TTC549 (cell line): ENCODE measurements at regions not wholly inside any gene's neighbourhood (a gene's known extent, or its start where the extent isn't known, plus 50 kb on each side); places are given as distances from the start of the nearest gene placed in this dataset.

Experiments used
- FAIRE-seq: peaks from 2 replicates; lab custom pipeline; 2012; peaks lifted over from hg19 to GRCh38; lab: Jason Lieb, UNC

DNA sequence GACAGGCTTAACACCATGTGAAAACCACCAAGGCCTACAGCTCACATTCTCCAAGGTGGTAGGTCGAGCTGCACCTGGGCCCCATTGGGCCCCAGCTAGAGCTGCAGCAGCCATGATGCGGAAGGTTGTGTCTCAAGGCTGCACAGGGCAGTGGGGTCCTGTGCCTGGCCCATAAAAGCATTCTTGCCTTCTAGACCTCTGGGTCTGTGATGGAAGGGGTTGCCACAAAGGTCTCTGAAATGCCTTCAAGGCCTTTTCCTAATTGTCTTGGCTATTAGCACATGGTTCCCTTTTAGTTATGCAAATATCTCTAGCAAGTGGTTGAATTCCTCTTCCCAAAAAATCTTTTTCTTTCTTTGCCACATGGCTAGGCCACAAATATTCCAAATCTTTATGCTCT is 52.5 kb upstream of the C11orf58 start:
- FAIRE-seq = no peak

DNA sequence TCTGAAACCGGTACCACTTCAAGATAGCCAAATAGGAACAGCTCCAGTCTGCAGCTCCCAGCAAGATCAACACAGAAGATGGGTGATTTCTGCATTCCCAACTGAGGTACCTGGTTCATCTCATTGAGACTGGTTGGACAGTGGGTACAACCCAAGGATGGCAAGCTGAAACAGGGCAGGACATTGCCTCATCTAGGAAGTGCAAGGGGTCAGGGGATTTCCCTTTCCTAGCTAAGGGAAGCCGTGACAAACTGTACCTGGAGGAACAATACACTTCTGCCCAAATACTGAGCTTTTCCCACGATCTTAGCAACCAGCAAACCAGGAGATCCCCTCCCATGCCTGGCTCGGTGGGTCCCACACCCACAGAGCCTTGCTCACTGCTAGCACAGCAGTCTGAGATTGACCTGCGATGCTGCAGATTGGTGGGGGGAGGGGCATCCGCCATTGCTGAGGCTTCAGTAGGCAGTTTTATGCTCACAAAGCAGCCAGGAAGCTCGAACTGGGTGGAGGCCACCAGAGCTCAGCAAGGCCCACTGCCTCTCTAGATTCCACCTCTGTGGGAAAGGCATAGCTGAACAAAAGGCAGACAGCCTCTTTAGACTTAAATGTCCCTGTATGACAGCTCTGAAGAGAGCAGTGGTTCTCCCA is 59.9 kb upstream of the C11orf58 start:
- no peak for FAIRE-seq

DNA sequence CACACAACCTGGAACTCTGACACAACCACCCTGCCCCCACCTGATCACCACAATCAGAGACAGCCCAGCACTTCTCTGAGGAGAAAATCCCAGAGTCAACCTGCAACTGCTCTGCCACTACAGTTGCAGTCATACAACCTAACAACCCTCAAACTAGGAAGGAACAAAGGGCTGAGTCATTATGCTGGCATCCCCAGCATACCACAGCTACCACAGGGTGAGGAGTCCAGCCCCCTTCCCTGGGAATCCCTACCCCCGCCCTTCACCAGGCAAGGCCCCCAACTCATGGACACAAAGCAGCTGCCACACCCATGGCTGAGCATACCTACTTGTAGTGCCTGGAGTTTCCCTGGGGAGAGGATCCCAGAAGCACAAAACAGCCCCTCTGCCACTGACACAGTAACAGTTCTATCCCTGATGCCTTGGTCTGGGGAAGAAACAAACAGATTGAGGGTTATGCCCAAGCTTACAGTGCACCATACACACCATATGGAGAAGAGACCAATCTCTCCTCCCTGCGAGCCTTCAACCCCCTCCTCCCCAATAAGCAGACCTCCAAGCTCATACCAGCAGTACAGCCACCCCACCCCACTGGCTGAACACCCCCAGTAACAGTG is 68.5 kb upstream of the C11orf58 start:
- no peak for FAIRE-seq

DNA sequence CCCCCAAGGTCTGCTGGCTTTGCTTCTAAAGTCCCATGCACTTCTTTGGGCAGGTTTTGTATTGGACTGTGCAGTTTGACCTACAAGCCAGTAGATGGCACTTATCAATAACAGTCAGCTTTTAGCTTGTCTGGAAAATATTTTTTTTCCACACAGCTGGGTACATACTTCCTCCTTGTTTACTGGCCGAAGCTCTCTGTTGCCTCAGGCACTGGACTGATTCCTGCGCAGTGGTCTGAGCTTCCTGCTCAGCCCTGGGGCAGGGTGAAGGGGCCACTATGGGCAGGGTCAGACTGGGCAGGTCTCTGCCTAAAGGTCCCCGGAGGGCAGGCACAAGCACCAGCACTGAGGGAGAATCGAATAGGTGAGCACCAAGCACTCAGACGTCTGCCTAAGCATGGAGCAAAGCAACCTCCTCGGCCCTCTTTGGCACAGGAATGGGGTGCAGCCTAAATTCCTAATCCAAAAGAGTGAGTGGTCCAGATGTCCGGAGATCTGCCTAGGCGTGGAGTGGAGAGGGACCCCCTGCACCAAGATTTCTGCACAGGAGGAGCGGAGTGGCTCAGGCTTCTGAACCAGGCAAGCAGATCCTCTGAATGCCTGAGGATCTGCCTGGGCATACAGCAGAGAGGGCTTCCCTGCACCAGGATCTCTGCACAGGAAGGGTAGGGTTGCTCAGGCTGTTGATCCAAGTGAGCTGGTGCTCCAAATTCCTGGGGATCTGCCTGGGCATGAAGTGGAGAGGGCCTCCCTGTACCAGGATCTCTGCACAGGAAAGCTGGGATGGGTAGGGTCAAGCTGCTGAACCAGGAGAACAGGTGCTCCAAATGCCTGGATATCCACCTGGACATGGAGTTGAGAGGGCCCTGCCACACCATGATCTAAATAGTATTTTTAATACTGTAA is 105.9 kb upstream of the C11orf58 start:
- FAIRE-seq = no peak

DNA sequence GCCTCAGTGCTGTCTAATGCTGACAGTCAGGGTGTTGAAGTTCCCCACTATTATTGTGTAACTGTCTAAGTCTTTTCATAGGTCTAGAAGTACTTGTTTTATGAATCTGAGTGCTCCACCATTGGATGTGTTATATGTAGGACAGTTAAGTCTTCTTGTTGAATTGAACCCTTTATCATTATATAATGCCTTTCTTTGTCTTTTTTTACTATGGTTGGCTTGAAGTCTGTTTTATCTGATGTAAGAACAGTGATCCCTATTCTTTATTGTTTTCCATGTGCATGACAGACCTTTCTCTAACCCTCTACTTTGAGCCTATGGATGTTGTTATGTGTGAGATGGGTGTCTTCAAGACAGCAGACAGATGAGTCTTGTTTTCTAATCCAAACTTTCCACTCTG is 107.8 kb upstream of the C11orf58 start:
- FAIRE-seq = no peak

DNA sequence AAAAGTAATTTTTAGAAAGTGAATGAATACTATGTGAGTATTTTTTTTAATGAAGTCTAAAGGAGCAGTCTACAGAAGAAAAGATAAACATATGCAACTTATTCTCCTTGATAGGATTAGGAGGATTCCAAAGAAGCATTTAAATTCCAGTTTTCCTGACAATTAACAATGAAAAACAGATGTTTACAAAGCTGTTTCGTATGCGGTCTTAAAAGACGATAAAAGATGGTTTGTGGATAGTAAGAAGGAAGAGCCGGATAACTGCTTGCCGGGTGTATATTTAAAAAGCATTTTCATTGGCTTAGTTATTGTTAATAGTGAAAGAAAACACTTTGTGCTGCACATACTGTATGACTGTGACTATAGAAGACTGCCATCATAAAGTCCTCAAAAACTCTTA is 120.0 kb upstream of the C11orf58 start:
- FAIRE-seq = no peak

DNA sequence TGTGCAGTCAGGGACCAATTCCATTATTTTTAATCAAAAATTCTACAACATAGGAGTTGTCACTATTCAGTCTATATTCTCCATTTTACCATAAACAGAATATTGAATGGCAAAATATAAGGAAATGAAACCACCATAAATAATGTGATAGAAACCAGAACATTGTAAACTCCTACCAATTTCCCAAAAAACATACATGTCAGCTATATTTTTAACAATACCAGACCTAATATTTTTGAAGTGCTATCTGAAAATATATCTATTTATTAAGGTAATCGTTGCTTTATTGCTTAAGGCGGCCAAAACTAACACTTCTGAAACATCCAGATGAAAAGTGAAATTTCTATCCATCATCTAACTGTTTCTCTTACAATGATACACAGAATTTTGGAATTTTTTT is 123.0 kb upstream of the C11orf58 start:
- no peak for FAIRE-seq

DNA sequence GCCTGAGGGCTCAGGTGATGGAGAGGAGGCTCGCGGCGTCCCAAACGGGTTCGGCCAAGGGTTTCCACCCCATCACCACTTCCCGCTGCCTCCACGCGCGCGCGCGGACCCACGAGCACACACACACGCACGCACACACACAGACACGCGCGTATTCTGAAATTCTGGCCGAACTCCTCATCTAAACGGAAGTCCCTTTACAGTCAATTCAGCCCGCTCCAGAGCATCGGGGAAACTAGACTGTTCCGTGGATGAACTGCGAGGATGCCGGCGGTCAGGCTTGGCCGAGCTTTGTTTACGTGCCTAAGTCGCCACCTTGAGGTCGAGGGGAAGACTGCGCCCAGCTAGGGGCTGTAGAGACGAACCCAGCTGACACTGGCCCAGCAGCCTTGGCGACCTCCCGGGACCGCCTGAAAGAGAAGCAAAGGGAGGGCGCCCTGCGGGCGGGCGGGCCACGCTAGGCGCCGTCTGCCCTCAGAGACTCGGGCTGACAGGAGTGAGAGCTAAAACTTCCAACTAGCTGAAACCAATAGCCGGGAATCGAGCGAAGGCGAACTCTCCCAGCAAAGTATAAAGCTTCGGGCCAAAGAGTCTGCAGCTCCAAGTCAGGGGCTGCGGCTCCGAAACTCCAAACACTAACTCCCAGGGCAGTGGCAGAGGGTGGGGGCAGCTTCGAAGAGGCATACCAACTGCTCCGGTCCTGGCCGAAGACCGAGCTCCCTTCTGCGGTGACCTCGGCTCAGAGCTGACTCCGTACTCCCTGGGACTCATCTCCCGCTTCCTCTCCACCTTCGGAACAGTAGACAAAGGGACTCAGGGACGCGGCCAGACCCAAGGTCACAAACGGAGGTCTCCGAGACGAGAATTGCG is 124.7 kb upstream of the C11orf58 start:
- FAIRE-seq = no peak

DNA sequence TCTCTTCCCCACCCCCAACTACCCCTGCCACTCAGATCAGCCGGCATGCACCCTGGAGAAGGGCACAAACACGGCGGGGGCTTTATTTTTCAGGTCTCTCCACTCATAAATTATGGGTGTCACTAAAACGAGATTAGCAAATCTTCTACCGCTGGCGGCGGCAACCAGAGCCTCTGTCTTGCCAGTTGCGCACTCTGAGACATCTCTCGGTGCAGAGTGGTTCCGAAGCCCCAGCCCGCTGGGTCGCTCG is 125.3 kb upstream of the C11orf58 start:
- FAIRE-seq = no peak

DNA sequence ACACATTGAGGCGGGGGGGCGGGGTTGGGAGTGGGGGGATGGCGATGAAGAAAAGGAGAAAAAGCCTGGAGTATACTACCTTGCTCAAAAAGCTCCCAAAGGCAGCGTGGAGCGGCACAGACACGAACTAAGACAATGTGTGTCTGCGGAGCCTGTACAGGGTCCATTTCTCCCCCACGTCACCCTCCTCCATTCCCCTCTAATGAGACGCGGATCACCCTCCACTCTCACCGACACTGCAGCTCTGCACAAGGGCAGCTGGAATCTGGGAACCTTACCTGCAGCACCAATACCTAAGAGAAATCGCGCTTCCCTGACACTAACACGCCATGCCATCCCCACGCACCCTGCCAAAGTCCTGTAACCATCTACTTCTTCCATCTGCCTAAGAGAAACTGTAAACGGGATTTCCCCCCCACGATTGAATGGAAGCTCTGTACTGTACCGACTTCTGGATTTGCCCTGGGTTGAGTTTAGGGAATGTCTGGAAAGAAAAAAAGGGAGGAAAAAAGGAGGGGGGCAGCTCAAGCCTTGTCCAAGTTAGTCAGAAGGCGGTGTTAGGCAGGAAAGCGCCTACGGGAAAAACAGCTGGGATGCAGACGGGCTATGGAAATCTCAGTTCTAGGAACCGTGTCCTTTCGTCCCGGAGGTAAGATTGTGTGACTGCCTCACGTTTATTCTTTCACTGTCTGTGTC is 125.7 kb upstream of the C11orf58 start:
- no peak for FAIRE-seq

DNA sequence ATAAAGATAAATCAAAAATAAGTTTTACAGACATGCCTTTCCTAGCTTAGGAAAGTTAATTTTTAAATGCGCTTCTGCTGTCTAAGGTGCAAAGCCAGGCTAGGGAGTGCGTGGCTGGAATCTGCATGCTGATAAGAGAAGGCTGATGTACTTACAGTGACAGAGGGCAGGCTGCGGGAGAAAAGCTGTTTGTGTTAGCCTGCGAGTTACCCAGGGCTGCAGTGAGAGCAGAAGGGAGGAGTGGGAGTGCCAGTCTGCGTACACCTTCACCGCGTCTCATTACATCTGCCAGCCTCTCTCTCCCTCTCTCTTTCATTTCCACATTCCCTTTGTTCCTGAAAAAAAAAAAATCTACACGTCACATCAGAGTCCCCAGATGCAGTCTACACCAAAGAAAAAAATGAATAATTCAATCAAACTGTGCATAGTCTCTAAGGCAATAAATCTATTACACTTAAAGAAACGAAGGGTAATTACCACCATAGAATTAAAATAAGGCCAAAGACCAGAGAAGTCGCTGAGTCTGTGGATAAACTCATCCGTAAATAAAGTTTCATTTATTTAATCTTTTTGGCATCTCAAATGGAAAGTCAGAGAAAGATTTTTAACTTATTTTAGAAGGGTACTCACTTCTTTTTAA is 126.4 kb upstream of the C11orf58 start:
- FAIRE-seq = no peak

DNA sequence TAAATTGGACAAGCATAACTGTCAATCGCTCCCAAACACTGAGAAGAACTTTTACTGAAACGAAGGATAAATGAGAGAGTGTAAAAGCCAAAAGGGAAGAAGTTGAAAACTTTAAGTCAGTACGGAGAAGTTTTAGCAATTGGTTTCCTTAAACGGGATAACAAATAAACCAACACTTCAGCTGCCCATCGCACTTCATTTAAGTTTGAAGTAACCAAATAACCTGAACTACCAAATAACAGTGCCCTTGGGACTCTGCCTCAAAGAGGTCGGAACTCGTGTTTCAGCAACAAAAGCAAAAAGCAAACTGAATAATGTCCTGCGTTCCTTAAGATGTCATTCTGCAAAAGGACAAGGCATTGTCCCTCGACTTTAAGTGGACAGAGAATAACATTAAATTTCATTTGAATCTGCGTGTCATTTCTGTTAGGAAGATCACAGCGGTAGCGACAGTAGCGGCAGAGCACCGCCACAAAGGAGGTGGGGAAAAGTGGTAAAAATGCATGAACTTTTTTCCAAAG is 127.0 kb upstream of the C11orf58 start:
- no peak for FAIRE-seq

DNA sequence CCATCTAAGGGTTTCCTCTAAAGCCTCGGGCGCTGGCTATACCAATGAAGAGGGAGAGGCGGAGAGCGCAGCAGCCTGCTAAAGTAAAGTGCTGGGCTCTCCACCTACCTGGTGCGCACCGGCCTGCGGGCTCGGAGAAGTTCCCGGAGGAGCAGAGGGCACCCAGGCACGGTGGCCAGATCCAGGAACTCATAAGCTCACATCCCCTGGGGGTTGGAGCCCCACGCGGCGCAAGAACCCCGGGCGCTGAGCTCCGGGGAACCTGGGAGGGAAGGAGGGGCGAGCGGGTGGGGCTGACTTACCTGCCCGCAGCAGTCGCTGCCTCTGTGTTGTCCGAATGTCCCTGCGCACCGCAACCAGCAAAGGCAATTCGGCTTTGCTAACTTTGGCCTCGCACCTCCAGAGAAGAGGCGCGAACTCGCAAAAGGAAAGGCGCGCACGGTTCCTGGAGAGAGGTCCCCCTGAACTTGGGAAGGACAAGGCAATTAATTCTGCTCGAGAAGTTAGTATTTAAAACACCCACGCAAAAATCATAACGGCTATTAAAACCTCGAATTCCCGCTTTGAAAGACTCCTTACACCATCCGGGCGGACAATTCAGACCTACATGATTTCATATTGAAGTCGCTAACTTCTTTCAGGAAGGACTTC is 127.6 kb upstream of the C11orf58 start:
- FAIRE-seq = no peak

DNA sequence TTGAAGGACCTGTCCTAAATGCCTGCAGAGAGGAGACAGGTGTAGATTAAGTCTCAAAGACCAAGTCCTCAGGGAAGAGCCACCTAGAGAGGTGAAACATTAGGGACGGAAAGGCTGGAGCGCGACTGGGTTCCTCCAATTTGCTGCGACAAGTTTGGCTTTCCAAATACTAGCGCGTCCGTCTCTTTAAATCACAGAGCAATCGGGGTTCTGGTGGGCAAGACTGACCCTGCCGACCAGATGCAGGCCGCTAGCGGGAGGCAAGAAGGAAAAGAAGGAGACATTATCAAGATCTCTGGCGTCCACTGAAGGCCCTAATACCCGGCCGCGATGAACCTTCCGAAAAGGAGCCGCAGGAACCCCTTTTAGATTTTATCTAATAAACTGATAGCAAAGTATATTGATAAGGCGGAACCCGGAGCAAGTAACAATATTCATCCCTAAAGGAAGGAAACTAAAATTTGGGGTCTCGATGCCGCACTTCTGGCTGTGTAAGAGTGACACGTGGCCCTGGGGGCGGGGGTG is 128.2 kb upstream of the C11orf58 start:
- no peak for FAIRE-seq

DNA sequence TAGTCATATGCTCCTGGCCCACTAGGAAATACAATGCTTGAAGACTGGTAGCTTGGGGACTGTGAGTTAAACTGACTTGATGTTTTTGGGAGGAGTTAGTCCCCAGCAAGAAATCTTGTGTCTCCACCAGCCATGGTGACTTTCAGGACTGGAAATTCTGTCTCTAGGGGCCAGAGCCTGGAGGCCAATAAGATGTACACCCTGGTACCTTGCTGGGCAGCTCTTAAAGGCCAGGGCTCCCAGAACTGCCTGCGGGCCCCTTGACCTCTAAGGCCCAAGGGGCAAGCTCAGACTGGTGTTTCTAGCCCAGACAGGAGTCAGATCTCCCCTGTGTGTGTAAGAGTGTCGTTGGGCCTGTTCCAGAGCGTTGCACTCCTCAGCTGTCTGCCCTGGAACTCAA is 128.7 kb upstream of the C11orf58 start:
- FAIRE-seq = no peak

DNA sequence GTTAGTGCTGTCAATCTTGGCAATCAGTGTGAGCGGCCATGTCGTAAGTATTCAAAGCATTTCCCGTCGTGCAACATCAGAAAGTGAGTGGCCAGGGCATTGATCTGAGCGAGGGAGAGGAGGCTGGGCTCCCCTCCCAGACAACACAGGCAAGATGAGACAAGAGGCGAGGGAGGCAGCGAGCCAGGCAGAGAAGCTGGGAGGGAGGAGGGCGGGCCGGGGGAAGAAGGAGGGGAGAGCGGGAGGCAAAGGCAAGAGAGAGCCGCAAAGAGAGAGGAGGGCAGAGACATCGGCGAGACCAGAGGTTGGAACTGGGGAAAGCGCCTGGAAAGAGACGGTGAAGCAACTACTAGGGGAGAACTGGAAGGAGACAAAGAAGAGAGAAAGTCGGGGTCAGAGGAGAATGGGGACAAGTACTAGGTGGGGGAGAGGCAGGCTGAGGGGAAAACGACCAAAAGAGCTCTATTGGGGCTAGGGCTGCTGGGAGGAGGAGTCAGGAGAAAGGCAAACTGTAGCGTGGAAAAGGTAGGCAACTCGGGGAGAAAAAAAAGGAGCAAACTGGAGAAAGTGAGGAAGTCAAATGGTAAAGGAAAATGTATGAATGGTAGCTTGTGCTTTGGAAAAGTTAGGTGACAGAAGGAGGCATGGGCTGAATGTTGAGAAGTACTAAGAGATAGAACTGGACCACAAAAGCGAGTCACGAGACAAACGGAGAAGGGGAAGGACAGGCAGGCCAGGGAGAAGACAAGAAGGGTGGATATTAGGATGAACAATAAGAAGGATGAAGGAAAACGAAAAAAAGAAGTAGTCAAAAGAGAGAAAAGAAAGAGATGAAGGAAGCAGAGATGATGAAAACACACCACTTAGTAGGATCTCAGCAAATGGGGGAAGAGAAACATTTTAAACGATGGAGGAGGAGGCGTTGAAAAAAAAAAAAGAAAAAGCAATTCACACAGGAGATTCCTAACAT is 130.5 kb upstream of the C11orf58 start:
- no peak for FAIRE-seq

DNA sequence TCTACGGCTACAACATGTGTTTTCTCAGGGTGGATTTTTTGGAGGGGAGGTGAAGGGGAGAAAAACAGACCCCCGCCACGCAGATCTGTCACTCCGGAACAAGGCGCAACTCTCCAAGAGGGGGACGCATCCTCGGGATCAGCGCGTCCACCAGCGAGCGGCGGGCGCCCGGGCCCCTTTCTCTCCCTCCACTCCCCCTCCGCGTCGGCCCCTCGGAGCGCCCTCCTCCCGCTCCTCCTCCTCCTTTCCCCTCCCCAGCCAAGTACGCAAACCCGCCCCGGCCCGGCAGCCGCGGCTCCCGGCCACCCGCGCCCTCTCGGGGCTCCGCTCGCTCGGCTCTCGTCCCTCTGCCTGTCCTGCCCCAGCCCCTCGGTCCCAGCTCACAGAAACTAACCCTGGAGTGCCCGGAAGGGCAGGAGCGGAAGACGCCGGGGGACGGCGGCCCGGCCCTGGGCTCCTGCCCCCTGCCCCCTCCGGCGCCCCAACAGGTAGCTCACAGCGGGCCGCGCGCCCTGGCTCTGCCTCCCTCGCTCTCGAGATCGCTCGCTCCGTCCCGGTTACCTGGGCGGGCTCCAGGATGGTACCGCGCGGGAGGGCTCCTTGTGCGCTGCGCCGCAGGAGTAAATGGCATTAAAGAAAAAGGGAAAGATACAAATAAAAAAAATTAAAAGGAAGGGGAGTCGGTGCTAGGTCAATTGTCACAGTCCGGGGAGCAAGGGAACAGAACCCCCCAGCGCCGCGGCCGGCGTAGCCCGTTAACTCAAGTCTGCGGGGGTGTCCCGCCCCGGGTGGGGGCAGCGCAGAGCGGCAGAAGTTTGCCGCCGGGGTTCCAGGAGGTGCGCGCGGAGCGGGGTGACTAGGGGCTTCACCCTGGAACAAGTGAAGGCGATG is 131.4 kb upstream of the C11orf58 start:
- no peak for FAIRE-seq
